HFF-Myc (cell line): ENCODE measurements at regions not wholly inside any gene's neighbourhood (a gene's known extent, or its start where the extent isn't known, plus 50 kb on each side); places are given as distances from the start of the nearest gene placed in this dataset.
A peak's percentile ranks its signal among the peaks of the same experiment; 100 is the strongest.

ENCODE experiments used
- DNase-seq: peaks from one replicate; pipeline ENCODE4 v3.0.0-alpha.2; 2011; ENCODE audit warnings: low read depth; ENCODE audit errors: extremely low read depth
- H3K4me3 ChIP-seq: replicated peaks from 2 replicates; pipeline ENCODE4 v1.5.1; 2011; ENCODE audit warnings: low read depth, mild to moderate bottlenecking, control low read depth, low read length
- CTCF ChIP-seq: IDR thresholded peaks from 2 replicates; pipeline ENCODE4 v1.5.1; 2012; ENCODE audit warnings: mild to moderate bottlenecking, low read depth, low read length, control low read depth; ENCODE audit errors: missing control alignments

GRCh38 chr20:39810309-39810708, 848.2 kb downstream of the DHX35 start:
- no peak overlapping the region for H3K4me3 ChIP-seq
- DNase-seq = no peak
- no peak for TF ChIP-seq CTCF

- no peak for TF ChIP-seq CTCF
- no peak for DNase-seq
- no peak overlapping the region for H3K4me3 ChIP-seq
Measured at GRCh38 chr20:39808613-39809012, 846.5 kb downstream of the DHX35 start.

GRCh38 chr20:39800548-39800947, 838.4 kb downstream of the DHX35 start:
- no peak overlapping the region for H3K4me3 ChIP-seq
- no peak for TF ChIP-seq CTCF
- DNase-seq = peak; percentile 26

GRCh38 chr20:39800111-39800510, 838.0 kb downstream of the DHX35 start:
- H3K4me3 ChIP-seq = no peak overlapping the region
- TF ChIP-seq CTCF = no peak
- DNase-seq = no peak

- no peak overlapping the region for H3K4me3 ChIP-seq
- no peak for TF ChIP-seq CTCF
- DNase-seq = no peak
Measured at GRCh38 chr20:39799366-39799965, 837.3 kb downstream of the DHX35 start.

- no peak for TF ChIP-seq CTCF
- no peak overlapping the region for H3K4me3 ChIP-seq
Measured at GRCh38 chr20:39795401-39796272, 833.5 kb downstream of the DHX35 start.

More at GRCh38 chr20:39795401-39796272, 833.5 kb downstream of the DHX35 start:
- no peak for DNase-seq
